ENCODE measurements at regions not wholly inside any gene's neighbourhood (a gene's known extent, or its start where the extent isn't known, plus 50 kb on each side); places are given as distances from the start of the nearest gene placed in this dataset.

GRCh38 chr18:76259096-76259495, 235.9 kb downstream of the ZNF516 start:
- peak; percentile 34 for ATAC-seq
- DNase-seq = no peak
- intact Hi-C loops (cut with micrococcal nuclease) = loop anchor here (10.0 kb wide), 1 partner anchor 374 kb away; no protein-coding TSS in a partner anchor

- ATAC-seq (no peak), DNase-seq (no peak)
- intact Hi-C loops (cut with micrococcal nuclease) = loop anchor here (10.0 kb wide), 1 partner anchor 373 kb away; no protein-coding TSS in a partner anchor
These were observed 236.8 kb downstream of the ZNF516 start for GRCh38 chr18:76258209-76258608.

- intact Hi-C loops (cut with micrococcal nuclease) = loop anchor here (10.0 kb wide), 1 partner anchor 370 kb away; no protein-coding TSS in a partner anchor
- ATAC-seq (no peak), DNase-seq (no peak)
These were observed 239.9 kb downstream of the ZNF516 start for GRCh38 chr18:76255070-76255683.

GRCh38 chr18:76252880-76253279, 242.2 kb downstream of the ZNF516 start:
- intact Hi-C loops (cut with micrococcal nuclease) = loop anchor here (10.0 kb wide), 1 partner anchor 368 kb away; no protein-coding TSS in a partner anchor
- DNase-seq = no peak
- no peak for ATAC-seq

GRCh38 chr18:76252139-76252538, 242.9 kb downstream of the ZNF516 start:
- DNase-seq = no peak
- intact Hi-C loops (cut with micrococcal nuclease) = loop anchor here (10.0 kb wide), 1 partner anchor 367 kb away; no protein-coding TSS in a partner anchor
- ATAC-seq = no peak

- DNase-seq (no peak), ATAC-seq (no peak)
- intact Hi-C loops (cut with micrococcal nuclease) = loop anchor here (10.0 kb wide), 1 partner anchor 367 kb away; no protein-coding TSS in a partner anchor
These were observed 243.4 kb downstream of the ZNF516 start for GRCh38 chr18:76251691-76252090.

- no peak for DNase-seq
- intact Hi-C loops (cut with micrococcal nuclease) = no loop called here
- peak; percentile 67 for ATAC-seq
These were observed 248.5 kb downstream of the ZNF516 start for GRCh38 chr18:76246590-76246989.

- no peak for DNase-seq
- intact Hi-C loops (cut with micrococcal nuclease) = no loop called here
- no peak for ATAC-seq
These were observed 260.4 kb downstream of the ZNF516 start for GRCh38 chr18:76234676-76235060.

- intact Hi-C loops (cut with micrococcal nuclease) = no loop called here
- ATAC-seq = no peak
These were observed 261.0 kb downstream of the ZNF516 start for GRCh38 chr18:76233876-76234675.

GRCh38 chr18:76233406-76233805, 261.6 kb downstream of the ZNF516 start:
- DNase-seq (no peak), ATAC-seq (no peak)
- intact Hi-C loops (cut with micrococcal nuclease) = no loop called here

More at GRCh38 chr18:76233876-76234675, 261.0 kb downstream of the ZNF516 start:
- no peak for DNase-seq

- intact Hi-C loops (cut with micrococcal nuclease) = no loop called here
- ATAC-seq = no peak
- no peak for DNase-seq
These were observed 262.3 kb downstream of the ZNF516 start for GRCh38 chr18:76232779-76233178.

- intact Hi-C loops (cut with micrococcal nuclease) = no loop called here
- DNase-seq (no peak), ATAC-seq (no peak)
These were observed 263.0 kb downstream of the ZNF516 start for GRCh38 chr18:76232010-76232409.

- DNase-seq = no peak
- ATAC-seq = no peak
- intact Hi-C loops (cut with micrococcal nuclease) = no loop called here
These were observed 263.6 kb downstream of the ZNF516 start for GRCh38 chr18:76231402-76231801.

- intact Hi-C loops (cut with micrococcal nuclease) = no loop called here
- ATAC-seq (no peak), DNase-seq (no peak)
These were observed 264.3 kb downstream of the ZNF516 start for GRCh38 chr18:76230791-76231190.

GRCh38 chr18:76228716-76229115, 266.3 kb downstream of the ZNF516 start:
- ATAC-seq = no peak
- intact Hi-C loops (cut with micrococcal nuclease) = no loop called here
- DNase-seq = no peak

- intact Hi-C loops (cut with micrococcal nuclease) = no loop called here
- ATAC-seq (no peak), DNase-seq (no peak)
These were observed 267.3 kb downstream of the ZNF516 start for GRCh38 chr18:76227759-76228158.

GRCh38 chr18:76223403-76223802, 271.6 kb downstream of the ZNF516 start:
- DNase-seq (no peak), ATAC-seq (no peak)
- intact Hi-C loops (cut with micrococcal nuclease) = no loop called here

GRCh38 chr18:76219023-76219422, 276.0 kb downstream of the ZNF516 start:
- intact Hi-C loops (cut with micrococcal nuclease) = no loop called here
- DNase-seq = no peak

GRCh38 chr18:76216096-76216495, 278.9 kb downstream of the ZNF516 start:
- DNase-seq (no peak), ATAC-seq (no peak)

More at GRCh38 chr18:76219023-76219422, 276.0 kb downstream of the ZNF516 start:
- ATAC-seq = no peak

GRCh38 chr18:76213991-76214390, 281.1 kb downstream of the ZNF516 start:
- ATAC-seq = no peak
- no peak for DNase-seq
- intact Hi-C loops (cut with micrococcal nuclease) = no loop called here

More at GRCh38 chr18:76216096-76216495, 278.9 kb downstream of the ZNF516 start:
- intact Hi-C loops (cut with micrococcal nuclease) = no loop called here

Measured in left ventricle myocardium superior (tissue), 1 donor.